Astrocyte of the cerebellum (primary cell): ENCODE measurements at regions not wholly inside any gene's neighbourhood (a gene's known extent, or its start where the extent isn't known, plus 50 kb on each side); places are given as distances from the start of the nearest gene placed in this dataset.
"Not testable (repeated sequence)": the region's sequence is repeated elsewhere in the genome, so short reads cannot be mapped to it uniquely, and the experiment has no call there.

Source experiments
- DNase-seq: peaks from one replicate; pipeline ENCODE4 v3.0.0-alpha.2; 2011; ENCODE audit warnings: low read depth
- H3K4me3 ChIP-seq: 2 replicates; pipeline ENCODE4 v1.5.1; 2011; ENCODE audit warnings: mild to moderate bottlenecking, low read depth, low read length, moderate library complexity
- CTCF ChIP-seq: IDR thresholded peaks from 2 replicates; pipeline ENCODE4 v1.5.1; 2012; ENCODE audit warnings: low read length, low read depth, moderate library complexity, mild to moderate bottlenecking; ENCODE audit errors: missing control alignments
- in situ Hi-C: cut with HindIII; loops from 2 replicates; pipeline ENCODE4 v1.10.0; 2017; ENCODE audit warnings: low sequenced_read_pairs

- no peak for TF ChIP-seq CTCF
- no peak overlapping the region for H3K4me3 ChIP-seq
- DNase-seq = no peak
- in situ Hi-C loops = no loop called here
These were observed 2091.9 kb downstream of the LRRC4C start for GRCh38 chr11:39367534-39367933.

- H3K4me3 ChIP-seq = no peak overlapping the region
- in situ Hi-C loops = no loop called here
- DNase-seq = peak; percentile 5
- TF ChIP-seq CTCF = no peak
These were observed 2093.5 kb downstream of the LRRC4C start for GRCh38 chr11:39365809-39366436.

GRCh38 chr11:39363571-39363970 is 2095.9 kb downstream of the LRRC4C start:
- in situ Hi-C loops = no loop called here
- no peak overlapping the region for H3K4me3 ChIP-seq
- TF ChIP-seq CTCF = no peak
- DNase-seq = no peak

GRCh38 chr11:39361557-39361956 is 2097.9 kb downstream of the LRRC4C start:
- no peak for TF ChIP-seq CTCF
- no peak for DNase-seq
- in situ Hi-C loops = no loop called here
- H3K4me3 ChIP-seq = no peak overlapping the region

- no peak for DNase-seq
- H3K4me3 ChIP-seq = no peak overlapping the region
- TF ChIP-seq CTCF = no peak
- in situ Hi-C loops = no loop called here
These were observed 2113.5 kb downstream of the LRRC4C start for GRCh38 chr11:39345834-39346442.

- no peak overlapping the region for H3K4me3 ChIP-seq
- TF ChIP-seq CTCF = no peak
- DNase-seq = no peak
- in situ Hi-C loops = no loop called here
These were observed 2118.0 kb downstream of the LRRC4C start for GRCh38 chr11:39341461-39341860.

- H3K4me3 ChIP-seq, in situ Hi-C loops, DNase-seq: not testable (repeated sequence)
These were observed 2126.4 kb downstream of the LRRC4C start for GRCh38 chr11:39333006-39333405.
